ENCODE measurements at regions not wholly inside any gene's neighbourhood (a gene's known extent, or its start where the extent isn't known, plus 50 kb on each side); places are given as distances from the start of the nearest gene placed in this dataset.
"Not testable (repeated sequence)": the region's sequence is repeated elsewhere in the genome, so short reads cannot be mapped to it uniquely, and the experiment has no call there.

DNA sequence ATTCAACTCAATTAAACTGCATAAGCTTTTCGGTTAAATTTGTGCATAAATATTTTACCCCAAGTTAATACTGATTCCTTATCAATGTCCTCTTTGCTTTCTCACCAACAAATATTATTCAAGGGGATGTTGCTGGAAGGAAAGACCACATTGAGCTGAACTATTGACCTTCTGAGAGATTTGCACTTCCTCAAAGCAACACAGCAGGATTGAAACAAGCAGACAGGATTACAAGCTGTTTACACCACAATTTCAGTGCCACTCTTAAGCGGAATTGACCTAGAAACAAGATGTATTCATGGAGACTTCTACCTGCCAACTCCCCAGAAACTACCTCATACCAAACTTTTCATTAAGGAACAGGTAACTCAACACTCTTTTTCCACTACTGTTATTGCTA lies 96.5 kb upstream of the DUSP21 start:
- no peak overlapping the region for H3K27ac ChIP-seq (ENCODE audit: low read length)
- H3K4me1 ChIP-seq (ENCODE audit: low read length), result no peaks in the 10 kb centered on the region
- no peak for DNase-seq
- no peaks in the 10 kb centered on the region for H3K36me3 ChIP-seq (ENCODE audit: insufficient read depth, low read length)
- no peaks in the 10 kb centered on the region for H3K27me3 ChIP-seq (ENCODE audit: low read length)
- H2AFZ ChIP-seq (ENCODE audit: low read length), result no peak overlapping the region
- H3K79me2 ChIP-seq (ENCODE audit: low read length), result no peaks in the 10 kb centered on the region
- H3K4me3 ChIP-seq (ENCODE audit: low read length), result no peak overlapping the region
- H3K9ac ChIP-seq (ENCODE audit: low read length), result no peak overlapping the region
- no peaks in the 10 kb centered on the region for H3K9me3 ChIP-seq (ENCODE audit: low read length)
- H3K9me2 ChIP-seq (replicated peaks; ENCODE audit: insufficient read depth, low read length), result no peaks in the 10 kb centered on the region
- no peaks in the 10 kb centered on the region for H4K20me1 ChIP-seq (ENCODE audit: insufficient read depth, low read depth, low read length)
- no peak overlapping the region for H3K4me2 ChIP-seq (ENCODE audit: low read depth, low read length, poor library complexity, severe bottlenecking)

DNA sequence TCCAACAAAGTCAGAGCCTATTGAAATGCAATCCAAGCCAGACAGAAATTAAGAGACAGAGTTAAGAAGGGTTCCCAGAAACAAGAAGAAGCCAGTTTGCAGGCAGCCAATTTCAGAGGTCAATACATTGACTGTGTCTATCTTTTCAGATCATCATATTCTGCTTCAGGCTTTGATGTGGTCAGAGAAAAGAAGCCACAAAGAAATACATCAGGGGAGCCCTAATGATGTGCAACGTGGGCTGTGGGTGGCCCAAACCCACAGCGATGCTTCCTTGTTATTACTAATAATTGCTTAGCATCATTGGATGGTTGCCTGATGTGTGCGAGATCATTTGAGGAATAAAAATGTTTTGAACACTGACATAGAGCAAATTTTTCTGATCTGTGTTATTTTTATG lies 99.0 kb upstream of the DUSP21 start:
- no peaks in the 10 kb centered on the region for H3K27me3 ChIP-seq (ENCODE audit: low read length)
- no peaks in the 10 kb centered on the region for H3K36me3 ChIP-seq (ENCODE audit: insufficient read depth, low read length)
- H3K9ac ChIP-seq (ENCODE audit: low read length), result no peak overlapping the region
- H3K4me2 ChIP-seq (ENCODE audit: low read depth, low read length, poor library complexity, severe bottlenecking), result no peak overlapping the region
- H3K4me1 ChIP-seq (ENCODE audit: low read length), result no peaks in the 10 kb centered on the region
- no peaks in the 10 kb centered on the region for H3K9me3 ChIP-seq (ENCODE audit: low read length)
- no peak overlapping the region for H2AFZ ChIP-seq (ENCODE audit: low read length)
- H4K20me1 ChIP-seq (ENCODE audit: insufficient read depth, low read depth, low read length), result no peaks in the 10 kb centered on the region
- no peak overlapping the region for H3K27ac ChIP-seq (ENCODE audit: low read length)
- no peak for DNase-seq
- no peaks in the 10 kb centered on the region for H3K9me2 ChIP-seq (replicated peaks; ENCODE audit: insufficient read depth, low read length)
- no peaks in the 10 kb centered on the region for H3K79me2 ChIP-seq (ENCODE audit: low read length)
- H3K4me3 ChIP-seq (ENCODE audit: low read length), result no peak overlapping the region

DNA sequence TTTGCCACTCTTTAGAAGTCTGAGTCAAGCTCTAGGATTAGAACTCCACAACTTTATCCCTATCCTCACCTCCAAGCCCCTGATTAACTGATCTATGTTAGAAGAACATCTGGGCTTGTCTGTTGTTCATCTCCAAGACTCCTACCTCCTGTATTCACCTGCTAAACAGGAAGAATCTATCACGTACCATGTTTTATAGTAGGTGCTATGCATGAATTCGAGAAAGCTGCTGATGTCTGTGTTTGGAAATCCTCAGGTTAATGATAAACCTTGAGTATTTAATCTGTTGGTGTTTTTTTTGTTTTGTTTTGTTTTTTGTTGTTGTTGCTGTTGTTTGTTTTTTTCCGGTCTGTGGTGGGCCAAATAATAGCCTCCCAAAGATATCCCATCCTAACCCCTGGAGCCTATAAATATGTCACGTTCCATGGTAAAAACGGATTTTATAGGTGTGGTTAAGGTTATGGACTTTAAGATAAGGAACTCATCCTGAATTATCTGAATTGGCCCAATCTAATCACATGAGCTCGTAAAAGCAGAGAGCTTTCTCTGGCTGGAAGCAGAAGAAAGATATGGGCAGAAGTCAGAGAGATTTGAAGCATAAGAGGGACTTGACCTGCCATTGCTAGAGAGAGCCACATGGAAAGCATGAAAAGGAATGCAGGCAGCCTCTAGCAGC lies 101.2 kb upstream of the DUSP21 start:
- H2AFZ ChIP-seq (ENCODE audit: low read length), result no peak overlapping the region
- no peaks in the 10 kb centered on the region for H3K27me3 ChIP-seq (ENCODE audit: low read length)

DNA sequence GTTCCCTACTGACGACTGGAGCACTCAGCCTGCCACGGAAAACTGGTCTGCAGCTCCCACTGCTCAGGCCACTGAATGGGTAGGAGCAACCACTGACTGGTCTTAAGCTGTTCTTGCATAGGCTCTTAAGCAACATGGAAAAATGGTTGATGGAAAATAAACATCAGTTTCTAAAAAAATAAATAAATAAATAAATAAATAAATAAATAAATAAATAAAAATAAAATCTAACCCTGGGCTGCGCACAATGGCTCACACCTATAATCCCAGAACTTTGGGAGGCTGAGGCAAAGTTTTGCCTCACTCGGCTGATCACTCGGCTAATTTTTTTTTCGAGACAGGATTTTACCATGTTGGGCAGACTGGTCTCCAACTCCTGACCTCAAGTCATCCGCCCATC lies 102.0 kb upstream of the DUSP21 start:
- H3K4me3 ChIP-seq (ENCODE audit: low read length); H3K9me2 ChIP-seq (replicated peaks; ENCODE audit: insufficient read depth, low read length); H3K4me1 ChIP-seq (ENCODE audit: low read length); H3K79me2 ChIP-seq (ENCODE audit: low read length); DNase-seq; H3K9ac ChIP-seq (ENCODE audit: low read length); H3K9me3 ChIP-seq (ENCODE audit: low read length); H4K20me1 ChIP-seq (ENCODE audit: insufficient read depth, low read depth, low read length); H3K27me3 ChIP-seq (ENCODE audit: low read length); H3K4me2 ChIP-seq (ENCODE audit: low read depth, low read length, poor library complexity, severe bottlenecking); H3K27ac ChIP-seq (ENCODE audit: low read length); H2AFZ ChIP-seq (ENCODE audit: low read length); H3K36me3 ChIP-seq (ENCODE audit: insufficient read depth, low read length): not testable (repeated sequence)

More for the DNA sequence above, 101.2 kb upstream of the DUSP21 start:
- H3K4me3 ChIP-seq (ENCODE audit: low read length), result no peak overlapping the region
- no peak overlapping the region for H3K4me2 ChIP-seq (ENCODE audit: low read depth, low read length, poor library complexity, severe bottlenecking)
- H3K9me3 ChIP-seq (ENCODE audit: low read length), result no peaks in the 10 kb centered on the region
- H3K36me3 ChIP-seq (ENCODE audit: insufficient read depth, low read length), result no peaks in the 10 kb centered on the region
- H3K4me1 ChIP-seq (ENCODE audit: low read length), result no peaks in the 10 kb centered on the region
- H3K79me2 ChIP-seq (ENCODE audit: low read length), result no peaks in the 10 kb centered on the region
- H3K9ac ChIP-seq (ENCODE audit: low read length), result no peak overlapping the region
- H4K20me1 ChIP-seq (ENCODE audit: insufficient read depth, low read depth, low read length), result no peaks in the 10 kb centered on the region
- DNase-seq, result no peak
- H3K9me2 ChIP-seq (replicated peaks; ENCODE audit: insufficient read depth, low read length), result no peaks in the 10 kb centered on the region
- H3K27ac ChIP-seq (ENCODE audit: low read length), result no peak overlapping the region

DNA sequence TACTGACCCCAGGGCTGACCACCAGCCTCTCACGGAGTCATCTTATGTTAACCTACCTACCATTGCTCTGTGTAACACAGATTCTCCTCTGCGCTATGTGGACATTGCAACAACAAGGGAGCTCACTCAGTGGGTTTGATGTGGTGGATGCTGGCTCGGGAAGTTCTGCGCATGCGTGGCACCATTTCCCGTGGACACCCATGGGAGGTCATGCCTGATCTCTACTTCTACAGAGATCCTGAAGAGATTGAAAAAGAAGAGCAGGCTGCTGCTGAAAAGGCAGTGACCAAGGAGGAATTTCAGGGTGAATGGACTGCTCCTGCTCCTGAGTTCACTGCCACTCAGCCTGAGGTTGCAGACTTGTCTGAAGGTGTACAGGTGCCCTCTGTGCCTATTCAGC lies 102.4 kb upstream of the DUSP21 start:
- H3K9me3 ChIP-seq (ENCODE audit: low read length); H3K4me1 ChIP-seq (ENCODE audit: low read length); H3K4me2 ChIP-seq (ENCODE audit: low read depth, low read length, poor library complexity, severe bottlenecking); DNase-seq; H3K9ac ChIP-seq (ENCODE audit: low read length); H3K36me3 ChIP-seq (ENCODE audit: insufficient read depth, low read length); H4K20me1 ChIP-seq (ENCODE audit: insufficient read depth, low read depth, low read length); H3K9me2 ChIP-seq (replicated peaks; ENCODE audit: insufficient read depth, low read length); H2AFZ ChIP-seq (ENCODE audit: low read length); H3K27ac ChIP-seq (ENCODE audit: low read length); H3K4me3 ChIP-seq (ENCODE audit: low read length); H3K27me3 ChIP-seq (ENCODE audit: low read length); H3K79me2 ChIP-seq (ENCODE audit: low read length): not testable (repeated sequence)

DNA sequence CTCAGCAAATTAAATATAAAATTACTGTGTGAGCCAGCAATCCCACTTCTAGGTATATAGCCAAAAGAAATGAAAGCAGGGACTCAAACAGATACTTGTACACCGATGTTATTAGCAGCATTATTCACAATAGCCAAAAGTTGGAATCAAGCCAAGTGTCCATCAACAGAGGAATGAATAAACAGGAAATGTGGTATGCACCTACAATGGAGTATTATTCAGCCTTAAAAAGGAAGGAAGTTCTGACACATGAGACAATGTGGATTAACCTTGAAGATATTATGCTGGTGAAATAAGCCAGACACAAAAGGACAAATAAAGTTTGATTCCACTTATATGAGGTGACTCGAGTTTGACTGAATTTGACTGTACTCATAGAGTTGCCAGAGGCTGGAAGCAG lies 108.3 kb upstream of the DUSP21 start:
- Histone ChIP-seq H3K4me3 (ENCODE audit: low read length) (no peak overlapping the region), H3K79me2 (ENCODE audit: low read length) (no peaks in the 10 kb centered on the region), H2AFZ (ENCODE audit: low read length) (no peak overlapping the region), H3K9me2 (replicated peaks; ENCODE audit: insufficient read depth, low read length) (no peaks in the 10 kb centered on the region), H3K9me3 (ENCODE audit: low read length) (no peaks in the 10 kb centered on the region), H3K27ac (ENCODE audit: low read length) (no peak overlapping the region), H3K9ac (ENCODE audit: low read length) (no peak overlapping the region), H3K4me1 (ENCODE audit: low read length) (no peaks in the 10 kb centered on the region), H4K20me1 (ENCODE audit: insufficient read depth, low read depth, low read length) (no peaks in the 10 kb centered on the region), H3K4me2 (ENCODE audit: low read depth, low read length, poor library complexity, severe bottlenecking) (no peak overlapping the region), H3K27me3 (ENCODE audit: low read length) (no peaks in the 10 kb centered on the region), H3K36me3 (ENCODE audit: insufficient read depth, low read length) (no peaks in the 10 kb centered on the region)
- no peak for DNase-seq

DNA sequence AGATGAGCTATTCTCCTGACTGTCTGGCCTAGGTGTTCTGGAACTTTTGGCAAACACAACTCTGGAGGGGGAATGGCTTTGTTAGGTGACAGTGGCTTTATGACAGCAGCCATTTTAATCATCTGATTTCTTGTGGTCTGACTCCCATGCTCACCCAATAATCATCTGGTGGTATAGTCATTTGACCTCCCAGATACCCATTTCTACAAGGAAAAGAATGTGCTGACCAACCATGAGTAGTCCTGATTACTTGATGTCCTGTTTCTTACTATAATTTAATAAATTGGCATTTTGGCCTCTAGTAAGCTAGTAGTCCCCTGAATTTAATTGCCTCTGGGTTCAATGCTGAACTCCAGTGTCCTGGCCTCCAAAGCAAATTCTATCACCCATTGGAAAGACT lies 109.9 kb upstream of the DUSP21 start:
- no peaks in the 10 kb centered on the region for H3K9me2 ChIP-seq (replicated peaks; ENCODE audit: insufficient read depth, low read length)
- H3K9me3 ChIP-seq (ENCODE audit: low read length), result no peaks in the 10 kb centered on the region
- no peak overlapping the region for H3K4me2 ChIP-seq (ENCODE audit: low read depth, low read length, poor library complexity, severe bottlenecking)
- no peaks in the 10 kb centered on the region for H4K20me1 ChIP-seq (ENCODE audit: insufficient read depth, low read depth, low read length)
- H3K36me3 ChIP-seq (ENCODE audit: insufficient read depth, low read length), result no peaks in the 10 kb centered on the region
- no peaks in the 10 kb centered on the region for H3K79me2 ChIP-seq (ENCODE audit: low read length)
- no peak overlapping the region for H3K4me3 ChIP-seq (ENCODE audit: low read length)
- H3K27ac ChIP-seq (ENCODE audit: low read length), result no peak overlapping the region
- no peak for DNase-seq
- no peaks in the 10 kb centered on the region for H3K4me1 ChIP-seq (ENCODE audit: low read length)
- no peak overlapping the region for H3K9ac ChIP-seq (ENCODE audit: low read length)
- H2AFZ ChIP-seq (ENCODE audit: low read length), result no peak overlapping the region
- H3K27me3 ChIP-seq (ENCODE audit: low read length), result no peaks in the 10 kb centered on the region

DNA sequence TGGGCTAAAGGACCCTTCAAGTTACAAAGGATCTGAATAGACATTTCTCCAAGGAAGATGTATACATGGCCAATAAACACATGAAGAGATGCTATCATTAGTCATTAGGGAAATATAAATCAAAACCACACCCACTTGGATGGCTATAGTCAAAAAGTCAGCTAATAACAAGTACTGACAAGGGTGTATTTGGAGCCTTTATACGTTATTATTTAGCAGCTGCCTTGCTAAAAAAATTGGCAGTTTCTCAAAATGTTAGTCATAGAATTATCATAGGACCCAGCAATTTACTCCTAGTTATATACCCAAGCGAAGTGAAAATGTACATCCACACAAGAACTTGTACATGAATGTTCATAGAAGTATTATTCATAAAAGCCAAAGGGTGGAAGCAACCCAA lies 112.7 kb upstream of the DUSP21 start:
- no peaks in the 10 kb centered on the region for H3K27me3 ChIP-seq (ENCODE audit: low read length)
- H4K20me1 ChIP-seq (ENCODE audit: insufficient read depth, low read depth, low read length), result no peaks in the 10 kb centered on the region
- no peaks in the 10 kb centered on the region for H3K9me3 ChIP-seq (ENCODE audit: low read length)
- H2AFZ ChIP-seq (ENCODE audit: low read length), result no peak overlapping the region
- no peak overlapping the region for H3K4me3 ChIP-seq (ENCODE audit: low read length)
- H3K9ac ChIP-seq (ENCODE audit: low read length), result no peak overlapping the region
- no peak for DNase-seq
- H3K36me3 ChIP-seq (ENCODE audit: insufficient read depth, low read length), result no peaks in the 10 kb centered on the region
- no peaks in the 10 kb centered on the region for H3K4me1 ChIP-seq (ENCODE audit: low read length)
- H3K4me2 ChIP-seq (ENCODE audit: low read depth, low read length, poor library complexity, severe bottlenecking), result no peak overlapping the region
- H3K9me2 ChIP-seq (replicated peaks; ENCODE audit: insufficient read depth, low read length), result no peaks in the 10 kb centered on the region
- H3K27ac ChIP-seq (ENCODE audit: low read length), result no peak overlapping the region
- no peaks in the 10 kb centered on the region for H3K79me2 ChIP-seq (ENCODE audit: low read length)

DNA sequence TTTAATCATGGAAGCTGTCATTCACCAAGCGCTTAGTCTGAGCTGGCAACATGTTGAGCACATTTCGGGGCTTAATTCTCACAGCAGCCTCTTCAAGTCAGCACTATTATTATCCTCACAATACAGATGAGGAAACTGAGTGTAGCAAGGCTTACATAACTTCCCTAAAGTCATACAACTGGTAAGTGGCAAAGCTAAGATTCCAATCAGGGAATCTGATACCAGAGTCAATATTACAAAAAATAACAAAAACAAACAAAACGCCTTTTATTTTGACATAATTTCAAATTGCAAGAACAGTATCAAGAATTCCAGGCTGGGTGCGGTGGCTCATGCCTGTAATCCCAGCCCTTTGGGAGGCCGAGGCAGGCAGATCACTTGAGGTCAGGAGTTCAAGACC lies 120.4 kb upstream of the DUSP21 start:
- H3K9ac ChIP-seq (ENCODE audit: low read length), result no peak overlapping the region
- no peak overlapping the region for H3K27ac ChIP-seq (ENCODE audit: low read length)
- no peaks in the 10 kb centered on the region for H3K9me2 ChIP-seq (replicated peaks; ENCODE audit: insufficient read depth, low read length)
- no peaks in the 10 kb centered on the region for H3K9me3 ChIP-seq (ENCODE audit: low read length)
- no peaks in the 10 kb centered on the region for H3K36me3 ChIP-seq (ENCODE audit: insufficient read depth, low read length)
- H3K4me3 ChIP-seq (ENCODE audit: low read length), result no peak overlapping the region
- H3K27me3 ChIP-seq (ENCODE audit: low read length), result no peaks in the 10 kb centered on the region
- no peak overlapping the region for H3K4me2 ChIP-seq (ENCODE audit: low read depth, low read length, poor library complexity, severe bottlenecking)
- H4K20me1 ChIP-seq (ENCODE audit: insufficient read depth, low read depth, low read length), result no peaks in the 10 kb centered on the region
- DNase-seq, result no peak
- H3K79me2 ChIP-seq (ENCODE audit: low read length), result no peaks in the 10 kb centered on the region
- H2AFZ ChIP-seq (ENCODE audit: low read length), result no peak overlapping the region
- H3K4me1 ChIP-seq (ENCODE audit: low read length), result no peaks in the 10 kb centered on the region

All from Karpas-422 (cell line).